SK-N-MC (cell line): ENCODE measurements at regions not wholly inside any gene's neighbourhood (a gene's known extent, or its start where the extent isn't known, plus 50 kb on each side); places are given as distances from the start of the nearest gene placed in this dataset.

Source experiments
- FOXP2 ChIP-seq: optimal IDR thresholded peaks from 2 replicates; pipeline ENCODE3; 2011; ENCODE audit warnings: mild to moderate bottlenecking, moderate library complexity; ENCODE audit not compliant: insufficient read depth; ENCODE audit errors: extremely low read length, control extremely low read depth
- POLR2AphosphoS5 ChIP-seq: IDR thresholded peaks from 2 replicates; pipeline ENCODE4 v1.6.1; 2012; ENCODE audit warnings: mild to moderate bottlenecking, low read depth, low read length, borderline replicate concordance

GRCh38 chr4:122083989-122084388, 68.1 kb upstream of the BLTP1 start:
- TF ChIP-seq FOXP2 (no peak), POLR2AphosphoS5 (no peak)
